ENCODE measurements at regions not wholly inside any gene's neighbourhood (a gene's known extent, or its start where the extent isn't known, plus 50 kb on each side); places are given as distances from the start of the nearest gene placed in this dataset.
A peak's percentile ranks its signal among the peaks of the same experiment; 100 is the strongest.

DNA sequence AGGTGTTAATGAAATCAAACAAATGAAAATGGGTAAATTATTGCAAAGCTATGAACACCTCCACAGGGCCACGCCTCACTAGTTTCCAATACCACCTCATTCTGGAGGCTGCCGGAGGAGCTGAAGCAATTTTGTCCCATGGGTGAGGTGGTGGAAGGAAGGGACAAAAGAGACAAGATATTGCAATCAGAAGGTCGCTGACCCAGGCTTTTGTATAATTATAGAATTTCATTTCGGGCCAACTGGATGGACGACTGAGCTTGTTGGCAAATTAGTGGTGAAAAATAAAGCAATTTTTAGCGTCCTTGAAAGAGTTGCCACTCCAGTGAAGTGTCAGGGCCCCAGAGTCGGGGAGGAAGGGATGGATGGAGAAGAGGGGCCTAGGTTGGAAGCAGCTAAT is 147.9 kb downstream of the CYLD start:
- no peak for DNase-seq

DNA sequence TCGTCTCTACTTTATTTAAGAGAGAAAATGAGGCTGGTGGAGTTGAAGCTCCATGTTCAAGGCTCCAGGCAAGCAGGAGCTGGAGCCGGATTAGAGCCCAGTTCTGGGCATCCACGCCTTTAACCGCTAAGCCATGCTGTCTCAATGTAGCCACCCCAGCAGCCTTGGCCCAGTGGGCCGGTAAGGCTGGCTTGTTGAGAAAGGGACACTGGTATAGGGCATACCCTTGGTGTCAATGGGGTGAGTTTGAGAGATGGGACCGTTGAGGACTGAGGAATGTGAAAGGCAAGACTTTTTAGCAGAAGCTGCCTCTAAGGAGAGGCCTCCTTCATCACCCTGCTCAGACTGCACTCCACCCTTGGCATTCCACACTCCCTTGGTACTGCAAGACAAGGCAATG is 147.4 kb downstream of the CYLD start:
- no peaks in the 10 kb centered on the region; the same call in 1 of the 2 replicates for H3K9me3 ChIP-seq
- no peak for DNase-seq
- no peaks in the 10 kb centered on the region for H3K36me3 ChIP-seq
- TF ChIP-seq, protein P1, sequence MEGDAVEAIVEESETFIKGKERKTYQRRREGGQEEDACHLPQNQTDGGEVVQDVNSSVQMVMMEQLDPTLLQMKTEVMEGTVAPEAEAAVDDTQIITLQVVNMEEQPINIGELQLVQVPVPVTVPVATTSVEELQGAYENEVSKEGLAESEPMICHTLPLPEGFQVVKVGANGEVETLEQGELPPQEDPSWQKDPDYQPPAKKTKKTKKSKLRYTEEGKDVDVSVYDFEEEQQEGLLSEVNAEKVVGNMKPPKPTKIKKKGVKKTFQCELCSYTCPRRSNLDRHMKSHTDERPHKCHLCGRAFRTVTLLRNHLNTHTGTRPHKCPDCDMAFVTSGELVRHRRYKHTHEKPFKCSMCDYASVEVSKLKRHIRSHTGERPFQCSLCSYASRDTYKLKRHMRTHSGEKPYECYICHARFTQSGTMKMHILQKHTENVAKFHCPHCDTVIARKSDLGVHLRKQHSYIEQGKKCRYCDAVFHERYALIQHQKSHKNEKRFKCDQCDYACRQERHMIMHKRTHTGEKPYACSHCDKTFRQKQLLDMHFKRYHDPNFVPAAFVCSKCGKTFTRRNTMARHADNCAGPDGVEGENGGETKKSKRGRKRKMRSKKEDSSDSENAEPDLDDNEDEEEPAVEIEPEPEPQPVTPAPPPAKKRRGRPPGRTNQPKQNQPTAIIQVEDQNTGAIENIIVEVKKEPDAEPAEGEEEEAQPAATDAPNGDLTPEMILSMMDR (IDR thresholded peaks at IDR 0.05; ENCODE audit: low read depth, low read length): no peak
- H3K27me3 ChIP-seq: no peaks in the 10 kb centered on the region
- H3K4me1 ChIP-seq: no peaks in the 10 kb centered on the region
- H3K4me3 ChIP-seq (ENCODE audit: low read depth, low read length): no peak overlapping the region

More for the DNA sequence above, 147.9 kb downstream of the CYLD start:
- Histone ChIP-seq H3K4me1 (no peaks in the 10 kb centered on the region), H3K36me3 (no peaks in the 10 kb centered on the region), H3K27me3 (no peaks in the 10 kb centered on the region), H3K9me3 (no peaks in the 10 kb centered on the region; the same call in 1 of the 2 replicates), H3K4me3 (ENCODE audit: low read depth, low read length) (no peak overlapping the region)
- TF ChIP-seq, protein P1 (IDR thresholded peaks at IDR 0.05; ENCODE audit: low read depth, low read length): no peak

DNA sequence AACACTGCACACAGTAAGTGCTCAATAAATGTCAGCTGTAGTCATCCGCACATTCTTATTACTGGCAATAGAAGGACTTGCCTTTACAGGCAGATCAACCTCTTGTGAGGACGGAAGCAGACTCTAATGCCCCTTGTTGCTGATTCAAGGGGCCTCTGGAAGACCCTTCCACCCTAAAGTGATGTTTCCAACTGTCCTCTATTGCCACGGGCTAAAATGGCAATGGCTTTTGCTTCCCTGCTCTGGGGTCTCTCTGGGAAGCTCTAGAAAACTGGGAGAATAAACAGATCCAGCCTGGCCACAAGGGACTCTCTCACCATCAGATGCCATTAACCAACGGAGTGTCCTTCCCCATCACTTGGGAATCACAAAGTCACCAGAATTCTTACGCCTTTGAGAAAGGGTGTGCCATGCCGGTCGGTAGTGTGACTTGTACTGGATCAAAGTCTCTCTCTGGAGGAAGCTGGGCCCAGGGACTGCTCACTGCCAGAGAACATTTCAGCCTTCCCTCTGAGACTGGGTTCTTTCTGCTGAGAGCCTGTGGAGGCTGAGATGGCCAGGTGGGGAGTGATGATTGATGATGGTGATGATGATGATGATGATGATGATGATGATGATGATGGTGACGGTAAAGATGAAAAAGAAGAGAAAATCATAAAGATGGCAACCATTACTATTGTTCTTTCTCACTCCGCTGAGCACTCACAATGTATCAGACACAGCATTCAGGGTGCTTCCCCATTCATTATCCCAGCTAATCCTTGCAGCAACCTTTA is 146.8 kb downstream of the CYLD start:
- Histone ChIP-seq H3K4me1 (no peaks in the 10 kb centered on the region), H3K27me3 (no peaks in the 10 kb centered on the region), H3K4me3 (ENCODE audit: low read depth, low read length) (no peak overlapping the region), H3K9me3 (no peaks in the 10 kb centered on the region; the same call in 1 of the 2 replicates), H3K36me3 (no peaks in the 10 kb centered on the region)
- DNase-seq: no peak
- TF ChIP-seq, protein P1 (IDR thresholded peaks at IDR 0.05; ENCODE audit: low read depth, low read length): no peak

GRCh38 chr16:50887500-50888298 is 145.8 kb downstream of the CYLD start:
- H3K9me3 ChIP-seq: no peaks in the 10 kb centered on the region; the same call in 1 of the 2 replicates
- H3K36me3 ChIP-seq: no peaks in the 10 kb centered on the region
- H3K27me3 ChIP-seq: no peaks in the 10 kb centered on the region
- TF ChIP-seq, protein P1 (IDR thresholded peaks at IDR 0.05; ENCODE audit: low read depth, low read length): no peak
- no peaks in the 10 kb centered on the region for H3K4me1 ChIP-seq
- no peak overlapping the region for H3K4me3 ChIP-seq (ENCODE audit: low read depth, low read length)
- no peak for DNase-seq

- Histone ChIP-seq H3K9me3 (no peaks in the 10 kb centered on the region; the same call in 1 of the 2 replicates), H3K4me1 (no peaks in the 10 kb centered on the region), H3K27me3 (no peaks in the 10 kb centered on the region), H3K36me3 (no peaks in the 10 kb centered on the region), H3K4me3 (ENCODE audit: low read depth, low read length) (no peak overlapping the region)
- DNase-seq: peak; percentile 24
- TF ChIP-seq, protein P1 (IDR thresholded peaks at IDR 0.05; ENCODE audit: low read depth, low read length): peak; percentile 35
Observed at GRCh38 chr16:50884066-50884860, 142.4 kb downstream of the CYLD start.

Data from BE2C (cell line).